Endothelial cell (in vitro differentiated cells): ENCODE measurements at regions not wholly inside any gene's neighbourhood (a gene's known extent, or its start where the extent isn't known, plus 50 kb on each side); places are given as distances from the start of the nearest gene placed in this dataset.
A peak's percentile ranks its signal among the peaks of the same experiment; 100 is the strongest.

ENCODE experiments used
- DNase-seq: peaks from one replicate; pipeline ENCODE4 v3.0.0; 2021; ENCODE audit warnings: low spot score
- H3K27ac Mint-ChIP-seq: one replicate; pipeline ENCODE4 v1.8.0; 2021; ENCODE audit warnings: mixed read lengths, inconsistent platforms; ENCODE audit not compliant: unreplicated experiment
- H3K27me3 Mint-ChIP-seq: one replicate; pipeline ENCODE4 v1.8.0; 2021; ENCODE audit warnings: mild to moderate bottlenecking, moderate library complexity, mixed read lengths, inconsistent platforms; ENCODE audit not compliant: unreplicated experiment
- H3K36me3 Mint-ChIP-seq: one replicate; pipeline ENCODE4 v1.8.0; 2021; ENCODE audit warnings: mild to moderate bottlenecking, low read depth, mixed read lengths, inconsistent platforms; ENCODE audit not compliant: unreplicated experiment
- H3K4me1 Mint-ChIP-seq: one replicate; pipeline ENCODE4 v1.8.0; 2021; ENCODE audit warnings: mild to moderate bottlenecking, mixed read lengths, inconsistent platforms; ENCODE audit not compliant: unreplicated experiment
- H3K4me3 Mint-ChIP-seq: one replicate; pipeline ENCODE4 v1.8.0; 2021; ENCODE audit warnings: mild to moderate bottlenecking, mixed read lengths, inconsistent platforms; ENCODE audit not compliant: unreplicated experiment
- H3K9me3 Mint-ChIP-seq: one replicate; pipeline ENCODE4 v1.8.0; 2021; ENCODE audit warnings: mixed read lengths, inconsistent platforms; ENCODE audit not compliant: unreplicated experiment
- CTCF ChIP-seq: fragments of 200-600 bp; sonication (generic); IDR thresholded peaks from one replicate; pipeline ENCODE4 v1.5.0; 2021; ENCODE audit warnings: antibody characterized with exemption; ENCODE audit not compliant: unreplicated experiment

- H3K4me3 Mint-ChIP-seq, result no peak overlapping the region
Measured at GRCh38 chr19:5228932-5229777, 111.5 kb downstream of the PTPRS start.

GRCh38 chr19:5228490-5228889 is 112.1 kb downstream of the PTPRS start:
- no peak overlapping the region for H3K4me3 Mint-ChIP-seq
- no peaks in the 10 kb centered on the region for H3K9me3 Mint-ChIP-seq
- no peak overlapping the region for H3K27ac Mint-ChIP-seq
- H3K27me3 Mint-ChIP-seq, result peaks cover 7% of the 10 kb centered on the region
- peaks cover 3% of the 10 kb centered on the region for H3K4me1 Mint-ChIP-seq
- DNase-seq, result no peak
- TF ChIP-seq CTCF, result no peak
- H3K36me3 Mint-ChIP-seq, result peaks cover 9% of the 10 kb centered on the region

More at GRCh38 chr19:5228932-5229777, 111.5 kb downstream of the PTPRS start:
- TF ChIP-seq CTCF, result no peak
- peaks cover 7% of the 10 kb centered on the region for H3K27me3 Mint-ChIP-seq
- H3K36me3 Mint-ChIP-seq, result peaks cover 9% of the 10 kb centered on the region
- no peaks in the 10 kb centered on the region for H3K9me3 Mint-ChIP-seq
- H3K4me1 Mint-ChIP-seq, result peaks cover 3% of the 10 kb centered on the region
- no peak overlapping the region for H3K27ac Mint-ChIP-seq
- DNase-seq, result no peak

DNA sequence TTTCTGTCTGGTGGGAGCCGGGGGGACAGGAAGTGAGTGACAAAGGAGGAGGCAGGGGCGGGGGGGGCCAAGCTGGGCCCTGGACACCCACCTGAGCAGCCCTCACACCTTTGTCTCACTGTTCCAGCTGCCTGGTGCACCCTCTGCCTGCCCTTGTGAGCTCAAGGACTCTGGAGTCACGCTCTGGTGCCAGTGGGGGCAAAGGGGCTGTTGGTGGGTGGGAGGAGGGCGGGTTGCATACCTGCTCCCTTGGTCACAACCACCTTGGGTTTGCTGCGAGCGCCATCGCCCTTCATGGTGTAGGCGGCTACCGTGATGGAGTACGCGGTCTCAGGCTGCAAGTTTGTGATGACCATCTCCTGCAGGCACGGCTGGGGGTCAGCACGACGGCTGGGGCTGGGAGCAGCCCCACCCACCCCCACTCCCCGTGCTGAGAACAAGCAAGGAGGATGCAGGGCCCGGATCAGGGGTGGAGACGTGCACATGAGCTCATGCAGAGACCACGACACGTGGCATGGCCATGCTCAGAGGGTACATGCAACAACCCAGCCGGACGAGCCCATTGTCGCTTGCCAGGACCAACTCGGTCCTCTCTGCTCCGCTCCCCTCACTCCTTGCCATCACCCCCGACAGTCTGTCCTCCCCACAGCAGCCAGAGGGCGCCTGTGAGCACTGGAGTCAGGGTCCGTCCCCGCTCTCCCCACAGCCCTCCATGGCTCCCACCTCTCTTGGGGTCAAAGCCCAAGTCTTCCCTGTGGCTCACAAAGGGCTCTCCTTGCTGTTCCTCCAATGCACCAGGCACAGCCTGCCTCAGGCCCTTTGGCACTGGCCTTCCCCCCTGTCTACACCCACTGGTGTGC is 114.9 kb downstream of the PTPRS start:
- TF ChIP-seq CTCF, result peak; percentile 55
- Mint-ChIP-seq H3K27me3 (peaks cover 9% of the 10 kb centered on the region), H3K36me3 (peaks cover 17% of the 10 kb centered on the region), H3K4me1 (peaks cover 3% of the 10 kb centered on the region), H3K9me3 (no peaks in the 10 kb centered on the region), H3K4me3 (no peak overlapping the region), H3K27ac (no peak overlapping the region)
- peak; percentile 56 for DNase-seq

- Mint-ChIP-seq H3K36me3 (peaks cover 19% of the 10 kb centered on the region), H3K4me3 (no peak overlapping the region), H3K4me1 (no peaks in the 10 kb centered on the region), H3K27ac (no peak overlapping the region), H3K9me3 (no peaks in the 10 kb centered on the region), H3K27me3 (peaks cover 9% of the 10 kb centered on the region)
- no peak for DNase-seq
- TF ChIP-seq CTCF, result no peak
Measured at GRCh38 chr19:5224480-5224879, 116.1 kb downstream of the PTPRS start.
